ENCODE measurements at regions not wholly inside any gene's neighbourhood (a gene's known extent, or its start where the extent isn't known, plus 50 kb on each side); places are given as distances from the start of the nearest gene placed in this dataset.

DNA sequence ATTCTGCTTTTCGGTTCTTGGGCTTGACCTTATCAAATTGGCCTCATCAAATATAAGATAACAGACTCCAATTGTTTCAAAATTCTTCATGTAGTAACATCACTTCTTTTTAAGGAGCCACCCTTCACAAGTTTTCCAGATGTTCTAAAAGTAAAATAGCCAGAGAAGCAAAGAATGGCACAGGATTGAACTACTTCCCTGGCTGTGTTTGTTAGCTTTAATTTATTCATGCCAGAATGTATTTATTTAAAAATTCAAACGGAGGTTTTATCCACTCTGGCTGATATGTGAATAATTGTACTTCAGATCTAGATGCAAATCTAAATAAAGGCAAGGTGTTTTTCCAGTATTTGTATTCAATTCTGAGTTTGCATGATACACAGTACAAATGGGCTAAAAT is 581.3 kb upstream of the TENM3 start:
- no peaks in the 10 kb centered on the region for H3K4me1 ChIP-seq (ENCODE audit: control insufficient read depth, insufficient read depth, low read length)
- no peak overlapping the region for H3K27ac ChIP-seq (ENCODE audit: low read depth, low read length)
- no peaks in the 10 kb centered on the region for H3K9me3 ChIP-seq (ENCODE audit: control insufficient read depth, insufficient read depth, low read length)
- H3K36me3 ChIP-seq (ENCODE audit: control insufficient read depth, insufficient read depth, low read length) = no peaks in the 10 kb centered on the region
- H3K4me3 ChIP-seq (ENCODE audit: low read depth, low read length) = no peak overlapping the region
- no peak overlapping the region for H3K9ac ChIP-seq (ENCODE audit: low read depth, low read length)
- H3K27me3 ChIP-seq (ENCODE audit: control insufficient read depth, insufficient read depth, low read length) = no peaks in the 10 kb centered on the region

DNA sequence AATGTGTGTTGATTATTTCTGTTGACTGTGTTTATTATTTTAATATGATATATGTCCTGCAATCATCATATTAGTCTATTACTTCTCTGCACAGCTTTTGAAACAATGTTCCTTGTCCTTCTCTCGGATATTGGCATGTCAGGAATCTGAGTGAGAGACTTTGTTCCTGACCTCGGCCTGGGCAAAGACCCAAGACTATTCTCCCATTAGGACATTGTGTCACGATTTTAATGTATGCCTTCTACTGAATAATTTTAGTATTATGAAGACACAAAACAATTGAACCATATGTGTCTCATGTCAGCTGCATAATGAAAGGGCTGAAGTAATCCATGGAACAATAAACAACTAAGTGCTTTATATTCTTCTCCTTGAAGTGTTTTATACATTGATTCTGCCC is 580.8 kb upstream of the TENM3 start:
- Histone ChIP-seq H3K9ac (ENCODE audit: low read depth, low read length) (no peak overlapping the region), H3K4me1 (ENCODE audit: control insufficient read depth, insufficient read depth, low read length) (no peaks in the 10 kb centered on the region), H3K9me3 (ENCODE audit: control insufficient read depth, insufficient read depth, low read length) (no peaks in the 10 kb centered on the region), H3K36me3 (ENCODE audit: control insufficient read depth, insufficient read depth, low read length) (no peaks in the 10 kb centered on the region), H3K4me3 (ENCODE audit: low read depth, low read length) (no peak overlapping the region), H3K27ac (ENCODE audit: low read depth, low read length) (no peak overlapping the region), H3K27me3 (ENCODE audit: control insufficient read depth, insufficient read depth, low read length) (no peaks in the 10 kb centered on the region)

DNA sequence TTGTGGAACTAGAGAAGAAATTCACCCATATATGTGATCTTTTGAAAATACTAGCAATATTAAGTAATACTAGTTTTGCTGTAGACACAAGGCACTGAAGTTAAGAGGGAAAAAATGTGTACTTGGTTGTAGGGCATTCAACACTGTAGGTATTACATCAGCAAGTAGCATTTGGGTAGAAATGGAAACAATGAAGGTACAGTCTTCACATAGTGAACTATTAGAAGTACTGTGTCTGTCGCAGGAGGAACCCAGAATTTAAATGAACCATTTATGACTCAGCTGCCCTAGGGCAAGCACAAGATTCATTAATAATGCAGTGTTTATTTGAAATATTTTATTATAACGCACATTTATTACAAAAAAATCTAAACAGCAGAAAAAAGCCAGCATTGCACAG is 572.7 kb upstream of the TENM3 start:
- Histone ChIP-seq H3K9me3 (ENCODE audit: control insufficient read depth, insufficient read depth, low read length) (no peaks in the 10 kb centered on the region), H3K4me1 (ENCODE audit: control insufficient read depth, insufficient read depth, low read length) (no peaks in the 10 kb centered on the region), H3K4me3 (ENCODE audit: low read depth, low read length) (no peak overlapping the region), H3K36me3 (ENCODE audit: control insufficient read depth, insufficient read depth, low read length) (no peaks in the 10 kb centered on the region), H3K27ac (ENCODE audit: low read depth, low read length) (no peak overlapping the region), H3K9ac (ENCODE audit: low read depth, low read length) (no peak overlapping the region), H3K27me3 (ENCODE audit: control insufficient read depth, insufficient read depth, low read length) (no peaks in the 10 kb centered on the region)

DNA sequence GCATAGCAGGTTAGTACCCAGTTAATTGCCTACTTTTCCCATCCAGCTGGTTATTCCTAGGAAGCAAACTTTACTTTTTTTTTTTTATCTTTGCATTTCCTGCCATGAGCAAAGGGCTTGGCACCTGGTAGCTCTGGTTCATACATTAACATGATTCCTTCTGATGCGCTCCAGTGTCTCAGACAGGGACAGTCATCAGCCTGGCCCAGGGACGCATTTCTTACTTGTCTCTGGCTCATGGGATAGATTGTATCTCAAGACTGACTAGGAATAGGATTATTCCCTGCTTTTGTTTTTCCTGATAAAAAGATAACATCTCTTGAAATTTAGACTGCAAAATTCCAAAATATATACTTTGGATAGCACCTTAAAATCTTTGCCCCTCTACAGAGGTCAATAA is 571.5 kb upstream of the TENM3 start:
- no peak overlapping the region for H3K4me3 ChIP-seq (ENCODE audit: low read depth, low read length)
- H3K9me3 ChIP-seq (ENCODE audit: control insufficient read depth, insufficient read depth, low read length) = no peaks in the 10 kb centered on the region
- H3K27me3 ChIP-seq (ENCODE audit: control insufficient read depth, insufficient read depth, low read length) = no peaks in the 10 kb centered on the region
- H3K4me1 ChIP-seq (ENCODE audit: control insufficient read depth, insufficient read depth, low read length) = no peaks in the 10 kb centered on the region
- H3K9ac ChIP-seq (ENCODE audit: low read depth, low read length) = no peak overlapping the region
- H3K27ac ChIP-seq (ENCODE audit: low read depth, low read length) = no peak overlapping the region
- H3K36me3 ChIP-seq (ENCODE audit: control insufficient read depth, insufficient read depth, low read length) = no peaks in the 10 kb centered on the region

- H3K9ac ChIP-seq (ENCODE audit: low read depth, low read length) = no peak overlapping the region
These were observed 570.5 kb upstream of the TENM3 start for GRCh38 chr4:181672751-181673150.

GRCh38 chr4:181674315-181674875 is 568.8 kb upstream of the TENM3 start:
- H3K27me3 ChIP-seq (ENCODE audit: control insufficient read depth, insufficient read depth, low read length) = no peaks in the 10 kb centered on the region
- no peak overlapping the region for H3K9ac ChIP-seq (ENCODE audit: low read depth, low read length)
- H3K9me3 ChIP-seq (ENCODE audit: control insufficient read depth, insufficient read depth, low read length) = no peaks in the 10 kb centered on the region
- H3K36me3 ChIP-seq (ENCODE audit: control insufficient read depth, insufficient read depth, low read length) = no peaks in the 10 kb centered on the region
- no peak overlapping the region for H3K4me3 ChIP-seq (ENCODE audit: low read depth, low read length)
- no peak overlapping the region for H3K27ac ChIP-seq (ENCODE audit: low read depth, low read length)
- H3K4me1 ChIP-seq (ENCODE audit: control insufficient read depth, insufficient read depth, low read length) = no peaks in the 10 kb centered on the region

More at GRCh38 chr4:181672751-181673150, 570.5 kb upstream of the TENM3 start:
- Histone ChIP-seq H3K9me3 (ENCODE audit: control insufficient read depth, insufficient read depth, low read length) (no peaks in the 10 kb centered on the region), H3K27ac (ENCODE audit: low read depth, low read length) (no peak overlapping the region), H3K4me1 (ENCODE audit: control insufficient read depth, insufficient read depth, low read length) (no peaks in the 10 kb centered on the region), H3K27me3 (ENCODE audit: control insufficient read depth, insufficient read depth, low read length) (no peaks in the 10 kb centered on the region), H3K36me3 (ENCODE audit: control insufficient read depth, insufficient read depth, low read length) (no peaks in the 10 kb centered on the region), H3K4me3 (ENCODE audit: low read depth, low read length) (no peak overlapping the region)

- Histone ChIP-seq H3K4me1 (ENCODE audit: control insufficient read depth, insufficient read depth, low read length) (no peaks in the 10 kb centered on the region), H3K9ac (ENCODE audit: low read depth, low read length) (no peak overlapping the region), H3K9me3 (ENCODE audit: control insufficient read depth, insufficient read depth, low read length) (no peaks in the 10 kb centered on the region), H3K27me3 (ENCODE audit: control insufficient read depth, insufficient read depth, low read length) (no peaks in the 10 kb centered on the region), H3K36me3 (ENCODE audit: control insufficient read depth, insufficient read depth, low read length) (no peaks in the 10 kb centered on the region), H3K27ac (ENCODE audit: low read depth, low read length) (no peak overlapping the region), H3K4me3 (ENCODE audit: low read depth, low read length) (no peak overlapping the region)
These were observed 566.7 kb upstream of the TENM3 start for GRCh38 chr4:181676546-181676945.

GRCh38 chr4:181677201-181677600 is 566.0 kb upstream of the TENM3 start:
- Histone ChIP-seq H3K9ac (ENCODE audit: low read depth, low read length) (no peak overlapping the region), H3K4me1 (ENCODE audit: control insufficient read depth, insufficient read depth, low read length) (no peaks in the 10 kb centered on the region), H3K9me3 (ENCODE audit: control insufficient read depth, insufficient read depth, low read length) (no peaks in the 10 kb centered on the region), H3K27ac (ENCODE audit: low read depth, low read length) (no peak overlapping the region), H3K4me3 (ENCODE audit: low read depth, low read length) (no peak overlapping the region), H3K27me3 (ENCODE audit: control insufficient read depth, insufficient read depth, low read length) (no peaks in the 10 kb centered on the region), H3K36me3 (ENCODE audit: control insufficient read depth, insufficient read depth, low read length) (no peaks in the 10 kb centered on the region)

DNA sequence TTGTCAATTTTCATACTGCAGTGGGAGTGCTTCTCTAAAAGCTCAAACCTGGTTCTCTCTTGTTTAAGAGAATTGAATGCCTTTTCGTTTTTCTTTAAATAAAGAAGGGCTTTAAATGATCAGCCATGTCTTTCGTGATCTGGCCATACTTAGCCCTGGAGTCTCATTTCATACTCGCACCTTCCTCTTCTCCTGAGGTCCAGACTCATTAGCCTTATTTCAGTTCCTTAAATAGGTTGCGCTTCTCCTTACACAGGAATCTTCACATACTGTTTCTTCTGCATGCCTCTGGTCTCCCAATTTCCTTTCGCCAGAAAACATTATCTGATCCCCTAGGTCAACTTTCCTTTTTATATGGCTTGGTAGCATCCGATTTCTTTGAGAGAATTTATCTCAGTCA is 565.6 kb upstream of the TENM3 start:
- H3K9ac ChIP-seq (ENCODE audit: low read depth, low read length) = no peak overlapping the region
- no peak overlapping the region for H3K4me3 ChIP-seq (ENCODE audit: low read depth, low read length)
- H3K27me3 ChIP-seq (ENCODE audit: control insufficient read depth, insufficient read depth, low read length) = no peaks in the 10 kb centered on the region
- no peaks in the 10 kb centered on the region for H3K4me1 ChIP-seq (ENCODE audit: control insufficient read depth, insufficient read depth, low read length)
- no peak overlapping the region for H3K27ac ChIP-seq (ENCODE audit: low read depth, low read length)
- no peaks in the 10 kb centered on the region for H3K36me3 ChIP-seq (ENCODE audit: control insufficient read depth, insufficient read depth, low read length)
- no peaks in the 10 kb centered on the region for H3K9me3 ChIP-seq (ENCODE audit: control insufficient read depth, insufficient read depth, low read length)

DNA sequence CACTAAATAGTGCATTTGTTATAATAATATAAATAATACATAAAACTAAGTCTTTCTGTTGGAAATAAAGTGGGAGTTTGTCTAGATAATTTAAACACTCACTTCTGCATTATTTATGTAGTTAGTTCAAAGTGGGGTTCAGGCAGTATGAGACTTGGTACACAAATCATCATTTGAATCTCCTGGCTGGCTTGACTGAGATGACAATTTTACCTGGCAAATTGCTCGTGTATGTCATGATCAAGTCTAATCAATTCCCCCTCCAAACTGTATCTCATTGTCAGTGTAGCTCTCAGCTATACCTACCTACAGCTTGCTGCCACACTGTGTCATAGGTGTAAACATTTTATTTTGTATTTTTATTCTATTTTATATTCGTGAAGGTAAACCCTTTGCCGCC is 563.4 kb upstream of the TENM3 start:
- Histone ChIP-seq H3K4me3 (ENCODE audit: low read depth, low read length) (no peak overlapping the region), H3K36me3 (ENCODE audit: control insufficient read depth, insufficient read depth, low read length) (no peaks in the 10 kb centered on the region), H3K27ac (ENCODE audit: low read depth, low read length) (no peak overlapping the region), H3K27me3 (ENCODE audit: control insufficient read depth, insufficient read depth, low read length) (no peaks in the 10 kb centered on the region), H3K9ac (ENCODE audit: low read depth, low read length) (no peak overlapping the region), H3K9me3 (ENCODE audit: control insufficient read depth, insufficient read depth, low read length) (no peaks in the 10 kb centered on the region), H3K4me1 (ENCODE audit: control insufficient read depth, insufficient read depth, low read length) (no peaks in the 10 kb centered on the region)

DNA sequence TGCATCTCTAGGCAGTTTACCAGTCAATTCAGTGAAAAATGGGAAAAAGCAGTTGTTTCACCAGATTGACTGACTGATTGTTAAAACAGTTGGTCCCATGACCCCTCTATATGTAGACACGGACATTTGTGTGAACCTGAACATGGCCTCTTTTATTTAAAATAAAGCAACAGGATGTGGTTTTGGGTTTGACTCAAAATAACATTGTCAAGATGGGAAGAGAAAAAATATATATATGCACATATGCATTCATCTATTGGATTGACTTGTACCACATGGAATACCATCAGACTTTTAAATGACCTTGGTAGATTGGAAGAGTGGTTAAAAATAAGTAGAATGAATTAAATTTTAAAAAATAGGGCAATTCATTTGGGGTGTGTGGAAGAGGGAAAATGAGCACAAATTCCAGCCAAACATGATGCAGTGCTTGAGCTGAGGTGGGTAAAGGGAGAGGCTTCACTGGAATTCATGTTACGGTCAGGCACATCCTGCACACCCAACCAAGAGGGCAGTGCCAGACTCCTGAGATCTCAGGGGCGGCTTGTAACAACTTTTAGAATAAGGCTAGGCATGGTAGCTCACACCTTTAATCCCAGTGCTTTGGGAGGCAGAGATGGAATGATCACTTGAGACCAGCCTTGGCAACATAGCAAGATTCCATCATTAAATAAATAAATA is 560.7 kb upstream of the TENM3 start:
- H3K27me3 ChIP-seq (ENCODE audit: control insufficient read depth, insufficient read depth, low read length) = no peaks in the 10 kb centered on the region
- no peak overlapping the region for H3K9ac ChIP-seq (ENCODE audit: low read depth, low read length)
- peaks cover 11% of the 10 kb centered on the region; the same call in 1 of the 2 replicates for H3K4me1 ChIP-seq (ENCODE audit: control insufficient read depth, insufficient read depth, low read length)
- H3K27ac ChIP-seq (ENCODE audit: low read depth, low read length) = no peak overlapping the region
- H3K4me3 ChIP-seq (ENCODE audit: low read depth, low read length) = no peak overlapping the region
- no peaks in the 10 kb centered on the region for H3K36me3 ChIP-seq (ENCODE audit: control insufficient read depth, insufficient read depth, low read length)
- no peaks in the 10 kb centered on the region for H3K9me3 ChIP-seq (ENCODE audit: control insufficient read depth, insufficient read depth, low read length)
